LHCN-M2 (cell line): ENCODE measurements at regions not wholly inside any gene's neighbourhood (a gene's known extent, or its start where the extent isn't known, plus 50 kb on each side); places are given as distances from the start of the nearest gene placed in this dataset.
A peak's percentile ranks its signal among the peaks of the same experiment; 100 is the strongest.
"Not testable (repeated sequence)": the region's sequence is repeated elsewhere in the genome, so short reads cannot be mapped to it uniquely, and the experiment has no call there.

Experiments used
- DNase-seq: peaks from one replicate; pipeline ENCODE4 v3.0.0-alpha.2; 2012; ENCODE audit warnings: low read depth

DNA sequence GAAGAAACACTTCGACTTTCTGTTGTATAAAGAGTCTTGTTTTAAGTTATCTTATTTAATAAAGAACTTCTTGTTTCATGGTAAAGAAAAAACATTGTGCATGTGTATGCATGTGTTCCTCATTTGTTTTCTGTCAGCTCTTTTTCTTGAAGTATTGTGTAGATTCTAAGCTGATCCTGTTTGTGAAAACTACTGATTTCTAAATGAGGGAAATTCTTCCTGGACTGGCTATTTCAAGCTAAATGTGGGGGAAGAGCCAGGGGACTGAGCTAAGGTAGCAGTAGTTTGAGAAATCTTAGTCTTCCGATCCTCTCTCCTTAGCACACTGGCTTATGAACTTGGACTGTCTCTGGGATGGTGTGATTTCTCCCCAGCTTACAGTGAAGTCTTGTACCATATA, 56.4 kb upstream of the RBMS1 start:
- DNase-seq, result no peak

GRCh38 chr2:160551259-160551658, 57.7 kb upstream of the RBMS1 start:
- DNase-seq, result no peak

- no peak for DNase-seq
These were observed 61.9 kb upstream of the RBMS1 start for GRCh38 chr2:160555420-160556071.

- DNase-seq, result no peak
These were observed 64.3 kb upstream of the RBMS1 start for GRCh38 chr2:160557903-160558302.

DNA sequence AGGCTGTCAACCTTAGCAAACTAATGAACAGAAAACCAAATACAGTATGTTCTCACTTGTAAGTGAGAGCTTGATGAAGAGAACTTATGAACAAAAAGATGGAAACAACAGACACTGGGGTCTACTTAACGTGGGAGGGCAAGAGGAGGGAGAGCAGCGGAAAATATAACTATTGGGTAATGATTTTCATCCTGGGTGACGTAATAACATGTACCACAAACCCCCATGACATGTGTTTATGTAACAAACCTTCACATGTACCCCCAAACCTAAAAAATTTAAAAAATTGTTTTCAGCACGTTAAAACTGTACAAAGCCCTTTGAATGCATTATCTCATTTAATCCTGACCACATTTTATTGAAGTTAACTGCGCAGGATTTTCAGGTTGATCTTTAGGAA, 64.9 kb upstream of the RBMS1 start:
- no peak for DNase-seq

GRCh38 chr2:160561551-160562295, 68.1 kb upstream of the RBMS1 start:
- DNase-seq, result peak; percentile 57

GRCh38 chr2:160562730-160563129, 69.1 kb upstream of the RBMS1 start:
- DNase-seq, result no peak

DNA sequence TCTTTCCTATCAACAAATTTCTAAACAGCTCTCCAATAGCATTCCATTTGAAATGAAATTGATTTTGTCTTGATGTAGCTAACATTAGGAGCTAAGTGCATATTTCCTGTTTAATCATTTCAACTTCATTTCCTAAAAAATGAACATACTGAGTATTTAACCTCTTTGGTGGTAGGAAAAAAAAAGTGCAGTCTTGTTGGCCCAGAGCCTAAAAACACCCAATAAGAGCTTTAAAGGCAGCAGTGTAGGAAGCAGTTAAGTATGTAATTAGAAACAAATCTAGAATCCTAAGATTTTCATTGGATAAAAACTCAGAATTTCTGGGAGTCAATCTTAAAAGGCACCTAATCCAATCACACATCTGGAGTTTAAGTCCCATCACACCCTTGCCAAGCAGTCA, 71.0 kb upstream of the RBMS1 start:
- no peak for DNase-seq

DNA sequence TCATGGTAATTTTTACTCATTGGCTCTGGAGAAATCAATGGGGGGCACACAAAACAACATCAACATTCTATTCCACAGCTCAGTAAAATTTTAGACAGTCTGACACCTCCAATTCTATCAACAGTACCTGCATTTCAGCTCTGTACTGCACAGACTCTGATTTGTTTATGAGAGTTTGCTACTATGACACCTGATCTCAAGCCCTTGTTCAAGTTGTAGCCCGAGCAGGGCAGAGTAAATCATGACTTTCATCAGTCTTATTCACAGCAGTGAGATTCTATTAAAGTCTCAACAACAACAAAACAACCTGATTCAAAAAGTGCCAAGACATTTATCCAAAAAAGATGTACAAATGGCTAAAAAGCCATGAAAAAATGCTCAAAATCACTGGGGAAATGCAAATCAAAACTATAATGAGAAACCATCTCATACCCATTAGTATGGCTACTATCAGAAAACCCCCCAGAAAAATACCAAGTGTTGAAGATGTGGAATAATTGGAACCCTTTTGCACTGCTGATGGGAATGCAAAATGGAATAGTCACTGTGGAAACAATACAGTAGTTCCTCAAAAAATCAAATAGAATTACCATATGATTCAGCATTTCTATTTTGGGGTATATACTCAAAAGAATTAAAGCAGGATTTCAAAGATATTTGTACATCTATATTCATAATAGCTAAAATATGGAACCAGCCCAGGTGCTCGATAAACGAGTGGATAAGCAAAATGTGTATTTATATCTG, 71.7 kb upstream of the RBMS1 start:
- DNase-seq, result no peak

DNA sequence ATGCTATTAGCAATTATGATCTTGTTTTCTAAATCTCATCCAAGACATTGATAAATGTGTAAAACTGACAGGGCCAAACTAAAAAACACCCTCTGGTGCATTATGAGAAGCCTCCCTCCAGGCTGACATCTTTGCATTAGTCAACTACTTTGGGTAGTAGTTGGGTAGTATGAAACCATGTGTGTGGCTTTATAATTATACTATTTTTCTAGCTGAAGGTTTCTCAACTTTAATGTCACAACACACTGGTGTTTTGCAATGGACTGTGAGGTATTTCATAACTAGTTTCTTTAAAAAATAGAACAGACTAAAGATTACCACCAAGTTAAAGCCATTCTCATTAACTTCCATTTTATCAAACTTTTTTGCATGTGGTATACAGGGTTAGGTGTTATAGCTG, 73.1 kb upstream of the RBMS1 start:
- peak; percentile 60 for DNase-seq

- DNase-seq, result no peak
These were observed 75.2 kb upstream of the RBMS1 start for GRCh38 chr2:160568856-160569255.

- no peak for DNase-seq
These were observed 76.8 kb upstream of the RBMS1 start for GRCh38 chr2:160570376-160570775.

- peak; percentile 82 for DNase-seq
These were observed 81.0 kb upstream of the RBMS1 start for GRCh38 chr2:160574468-160575140.

DNA sequence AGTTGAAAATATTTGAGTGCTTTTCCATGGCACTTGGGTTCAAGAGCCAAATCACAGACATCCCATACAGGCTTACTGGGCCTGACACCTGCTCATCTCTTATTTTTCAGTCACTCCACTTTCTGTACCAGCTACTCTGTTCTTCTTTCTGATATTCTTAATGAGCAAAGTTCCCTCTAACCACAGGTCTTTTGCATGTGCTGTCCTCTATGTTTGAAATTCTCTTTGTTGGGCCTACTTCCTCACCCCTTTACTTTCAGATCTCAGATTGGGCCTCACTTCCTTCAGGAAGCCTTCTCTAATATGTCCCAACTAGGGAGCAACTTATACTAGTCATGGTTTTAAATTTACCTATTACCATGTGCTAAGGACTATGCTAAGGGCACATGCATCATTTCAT, 81.8 kb upstream of the RBMS1 start:
- no peak for DNase-seq

DNA sequence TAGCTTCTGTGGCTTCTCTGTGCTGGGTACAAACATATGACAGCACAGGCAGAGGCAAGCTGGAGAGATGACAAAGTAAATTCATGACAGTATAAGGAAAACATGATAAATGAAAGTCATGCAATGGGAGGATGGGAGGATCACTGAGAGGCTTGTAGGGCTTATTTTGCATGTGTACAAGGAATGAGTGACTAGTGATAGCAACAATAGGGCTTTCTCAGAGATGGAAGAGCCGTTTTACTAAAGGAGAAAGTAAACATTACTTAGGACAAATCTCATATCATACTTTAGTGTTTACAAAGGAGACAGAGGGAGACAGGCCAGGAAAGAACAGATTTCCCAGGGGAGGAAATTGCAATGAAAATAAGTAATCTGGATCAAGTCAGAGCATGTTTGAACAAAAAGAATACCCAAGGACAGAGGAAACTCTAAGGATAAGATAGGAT, 82.5 kb upstream of the RBMS1 start:
- peak; percentile 36 for DNase-seq

DNA sequence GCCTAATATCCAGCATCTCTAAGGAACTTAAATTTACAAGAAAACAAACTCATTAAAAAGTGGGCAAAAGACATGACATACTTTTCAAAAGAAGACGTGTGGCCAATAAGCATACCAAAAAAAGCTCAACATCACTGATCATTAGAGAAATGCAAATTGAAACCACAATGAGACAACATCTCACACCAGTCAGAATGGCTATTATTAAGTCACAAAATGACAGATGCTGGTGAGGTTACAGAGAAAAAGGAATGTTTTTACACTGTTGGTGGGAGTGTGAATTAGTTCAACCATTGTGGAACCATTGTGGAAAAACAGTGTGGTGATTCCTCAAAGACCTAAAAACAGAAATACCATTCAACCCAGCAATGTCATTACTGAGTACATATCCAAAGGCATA, 83.5 kb upstream of the RBMS1 start:
- not testable (repeated sequence) for DNase-seq

DNA sequence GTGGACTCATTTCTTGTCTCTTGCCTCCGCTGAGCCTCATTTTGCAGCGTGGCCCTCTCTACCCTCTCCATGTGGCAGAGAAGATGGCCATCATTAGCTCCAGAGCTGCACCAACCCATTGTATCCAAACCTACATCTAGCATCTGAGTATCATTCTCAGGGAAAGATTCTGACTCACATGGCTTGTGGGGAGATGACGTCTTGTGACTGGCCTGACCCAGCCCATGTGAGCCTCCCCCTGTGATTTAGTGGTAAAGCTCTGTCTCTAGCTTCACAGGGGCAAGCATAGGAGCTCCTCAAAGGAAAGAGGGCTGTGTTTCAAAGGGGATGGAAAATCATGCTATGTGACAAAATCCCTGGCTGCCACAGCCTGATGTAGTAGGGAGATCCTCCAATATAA, 87.4 kb upstream of the RBMS1 start:
- peak; percentile 70 for DNase-seq

DNA sequence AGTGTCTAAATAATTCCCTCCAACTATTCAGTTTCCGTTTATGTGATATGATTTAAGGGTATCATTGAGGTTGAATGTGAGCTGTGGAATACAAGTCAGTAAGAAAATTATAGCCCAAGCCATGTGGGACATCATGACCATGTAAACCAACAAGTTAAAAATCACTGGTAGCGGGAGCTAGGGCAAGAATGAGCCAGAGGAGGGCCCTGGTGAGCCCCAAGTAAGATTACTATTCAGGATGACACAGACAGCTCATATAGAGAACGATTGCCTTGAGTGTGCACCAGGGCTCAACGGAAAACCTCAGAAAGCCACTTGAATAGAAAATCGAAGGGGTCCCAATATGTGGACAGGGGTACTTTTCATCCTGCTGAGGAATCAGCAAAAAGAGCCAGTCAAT, 87.8 kb upstream of the RBMS1 start:
- DNase-seq, result no peak

- DNase-seq, result no peak
These were observed 88.5 kb upstream of the RBMS1 start for GRCh38 chr2:160582081-160582480.

DNA sequence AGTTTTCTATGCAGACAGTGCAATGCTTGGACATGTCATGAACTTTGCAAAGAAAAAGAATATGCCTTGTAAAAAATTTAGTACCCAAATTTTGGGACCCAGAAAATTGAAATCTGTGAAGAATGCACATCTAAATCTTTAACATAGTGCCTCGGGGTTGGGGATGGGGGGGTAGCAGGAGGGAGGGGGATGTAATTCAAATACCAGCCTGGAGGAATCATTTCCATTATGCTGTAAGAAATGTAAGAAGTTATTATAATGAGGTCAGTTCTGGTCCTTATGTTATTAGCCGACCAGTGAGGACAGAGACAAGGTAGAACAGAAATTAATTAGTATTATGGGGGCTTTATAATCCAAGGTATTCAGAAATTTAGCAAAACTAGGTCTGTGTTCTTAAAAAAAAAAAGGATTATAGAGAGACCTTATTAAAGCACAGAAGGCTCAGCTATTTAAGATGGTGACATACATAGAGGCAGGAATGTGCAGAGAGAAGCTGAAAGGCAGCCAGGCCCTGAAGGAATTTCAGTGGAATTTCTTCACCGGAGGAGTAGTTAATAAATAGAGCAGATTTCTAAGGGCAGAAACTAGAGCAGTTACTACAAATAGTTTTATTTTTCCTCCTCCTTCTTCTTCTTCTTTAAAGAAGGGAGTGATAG, 89.0 kb upstream of the RBMS1 start:
- peak; percentile 42 for DNase-seq

DNA sequence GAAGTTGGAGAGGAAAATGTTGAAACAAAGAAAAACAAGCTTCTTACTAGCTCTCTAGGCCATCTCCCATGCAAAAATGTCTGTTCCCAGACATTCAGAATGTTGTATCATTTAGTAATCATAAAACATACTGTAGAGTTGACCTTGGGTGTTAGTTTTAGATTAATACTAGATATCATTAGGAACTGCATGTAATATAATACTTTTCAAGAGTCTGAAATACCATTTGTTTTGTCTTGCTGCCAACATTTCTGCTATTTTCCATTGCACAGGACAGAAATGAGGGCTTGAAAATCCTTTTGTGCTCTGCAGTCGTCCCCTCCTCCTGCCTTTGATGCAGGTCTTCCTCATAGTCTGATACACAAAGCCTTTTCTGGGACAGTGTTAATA, 89.5 kb upstream of the RBMS1 start:
- peak; percentile 54 for DNase-seq
